ENCODE measurements at regions not wholly inside any gene's neighbourhood (a gene's known extent, or its start where the extent isn't known, plus 50 kb on each side); places are given as distances from the start of the nearest gene placed in this dataset.
A peak's percentile ranks its signal among the peaks of the same experiment; 100 is the strongest.
"Not testable (repeated sequence)": the region's sequence is repeated elsewhere in the genome, so short reads cannot be mapped to it uniquely, and the experiment has no call there.

DNA sequence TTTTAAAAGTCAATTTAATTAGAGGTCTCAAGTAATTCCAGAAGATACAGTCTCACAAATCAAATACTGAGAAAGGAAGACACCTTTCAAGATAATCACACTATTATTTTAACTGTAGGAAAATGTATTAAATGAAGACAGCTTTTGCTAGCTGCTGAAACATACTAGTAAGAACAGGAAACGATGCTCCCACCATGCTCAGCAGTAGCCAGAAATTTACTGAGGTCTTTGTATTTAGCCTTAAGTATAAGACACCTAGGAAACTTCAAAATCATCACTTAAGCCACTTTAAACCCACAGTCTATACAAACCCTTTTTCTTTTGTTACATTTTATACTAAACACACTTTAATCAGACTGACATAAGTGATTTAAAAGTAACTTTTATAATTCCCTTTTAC lies 72.7 kb upstream of the NPIPB12 start:
- not testable (repeated sequence) for H3K27ac ChIP-seq

DNA sequence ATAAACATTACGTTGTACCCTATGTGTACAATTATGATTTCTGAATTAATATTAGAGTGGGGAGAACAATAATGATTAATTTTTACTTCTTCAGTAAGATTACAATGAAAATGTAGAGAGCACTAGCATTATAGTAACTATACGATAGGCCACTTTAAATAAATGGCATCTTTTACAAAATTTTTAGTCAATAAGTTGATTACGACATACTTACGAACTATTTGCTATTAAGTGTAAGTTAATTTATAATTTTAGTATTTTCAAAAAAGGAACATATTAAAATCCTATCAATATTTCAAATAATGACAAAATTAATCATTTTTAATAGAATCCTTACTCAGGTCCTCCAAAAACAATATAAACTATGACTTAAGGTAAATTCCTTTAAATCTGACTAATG lies 75.6 kb upstream of the NPIPB12 start:
- H3K27ac ChIP-seq, result not testable (repeated sequence)

DNA sequence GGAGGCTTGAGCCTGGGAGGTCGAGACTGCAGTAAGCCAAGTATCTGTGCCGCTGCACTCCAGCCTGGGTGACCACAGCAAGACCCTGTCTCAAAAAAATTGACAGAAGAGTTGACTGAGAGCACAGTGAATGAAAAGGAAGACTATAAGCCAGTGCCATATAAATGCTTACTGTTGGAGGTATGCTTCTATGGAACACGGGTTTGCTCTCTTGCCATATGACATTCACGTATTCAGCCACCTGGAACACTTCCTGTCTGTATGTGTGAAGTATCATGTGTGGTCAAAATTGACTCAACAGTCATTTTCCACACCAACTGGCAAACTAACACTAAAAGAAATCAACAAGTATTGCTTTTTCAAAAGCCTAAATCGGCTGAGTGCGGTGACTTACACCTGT lies 71.1 kb upstream of the SPN start:
- H3K27ac ChIP-seq, result not testable (repeated sequence)

DNA sequence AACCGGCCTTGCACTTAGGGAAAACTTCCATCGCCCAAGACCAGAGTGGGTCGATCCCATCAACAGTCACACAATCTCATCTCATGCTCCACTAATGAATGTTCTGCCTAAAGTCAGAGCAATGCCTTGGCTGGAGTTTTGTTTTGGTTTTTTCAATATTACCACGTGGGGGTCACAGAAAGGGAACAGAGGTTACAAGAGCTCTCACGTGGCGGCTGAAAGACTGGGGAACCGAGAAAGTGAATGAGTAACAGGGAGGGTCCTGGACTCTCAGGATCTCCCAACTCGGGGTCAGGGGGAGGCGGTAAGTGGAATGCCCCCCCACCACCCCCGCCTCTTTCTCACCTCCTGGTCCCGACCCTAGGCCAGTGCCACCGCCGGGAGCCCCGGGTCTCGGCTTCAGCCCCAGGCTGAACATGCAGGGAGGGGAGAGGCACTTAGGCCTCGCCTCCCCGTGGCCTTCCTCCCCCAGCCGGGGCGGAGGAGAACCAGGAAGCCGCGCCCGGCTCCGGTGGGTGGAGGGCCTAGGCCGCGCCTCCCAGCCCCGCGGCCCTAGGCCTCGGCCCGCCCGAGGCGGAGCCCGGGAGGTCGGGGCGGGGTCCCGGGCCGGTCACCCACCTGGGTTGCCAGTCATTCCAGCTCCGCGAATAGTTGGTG lies 68.7 kb upstream of the SPN start:
- peak overlapping the region; percentile 46; the same call in 1 of the 2 replicates for H3K27ac ChIP-seq

DNA sequence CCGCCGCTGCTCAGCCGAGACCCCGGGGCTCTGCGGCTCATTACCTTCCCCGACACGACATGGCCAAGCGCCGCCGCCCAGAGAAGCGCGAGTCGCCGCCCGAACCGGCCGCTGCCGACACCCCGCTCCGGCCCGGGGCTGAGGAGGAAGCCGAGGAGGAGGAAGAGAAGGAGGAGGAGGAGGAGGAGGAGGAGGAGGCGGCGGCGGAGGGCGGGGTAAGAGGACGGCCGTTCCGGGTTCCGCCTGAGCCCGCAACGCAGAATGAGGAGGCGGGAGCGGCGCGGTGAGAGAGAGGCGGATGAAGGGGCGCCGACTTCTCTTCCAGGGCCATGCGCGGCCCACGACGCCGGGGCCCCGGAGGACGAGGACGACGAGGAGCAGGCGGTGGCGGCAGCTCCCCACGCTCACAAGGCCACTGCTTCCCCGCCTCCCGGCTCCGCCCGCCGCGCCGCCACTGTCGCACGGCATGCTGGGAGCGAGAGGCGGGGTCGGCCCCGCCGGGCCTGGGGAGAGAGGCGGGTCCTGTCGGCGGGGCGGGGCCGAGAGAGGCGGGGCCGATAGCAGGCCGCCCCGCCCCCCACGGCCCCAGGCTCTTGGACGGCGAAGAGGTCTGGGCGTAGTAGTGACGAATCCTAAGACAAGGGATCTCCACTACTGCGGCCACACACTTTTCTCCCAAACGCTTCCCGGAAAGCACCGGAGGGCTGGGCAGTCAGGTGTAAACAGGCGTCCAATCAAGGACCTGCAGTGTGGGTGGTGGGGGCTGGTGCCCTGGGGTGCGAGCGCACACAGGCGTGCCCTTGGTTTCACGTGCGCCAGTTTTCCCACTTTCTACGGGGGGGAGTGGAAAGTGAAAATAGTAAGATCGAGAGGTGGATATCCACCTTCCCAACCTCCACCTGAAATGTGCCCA lies 67.9 kb upstream of the SPN start:
- peak overlapping the region; percentile 53 for H3K27ac ChIP-seq

DNA sequence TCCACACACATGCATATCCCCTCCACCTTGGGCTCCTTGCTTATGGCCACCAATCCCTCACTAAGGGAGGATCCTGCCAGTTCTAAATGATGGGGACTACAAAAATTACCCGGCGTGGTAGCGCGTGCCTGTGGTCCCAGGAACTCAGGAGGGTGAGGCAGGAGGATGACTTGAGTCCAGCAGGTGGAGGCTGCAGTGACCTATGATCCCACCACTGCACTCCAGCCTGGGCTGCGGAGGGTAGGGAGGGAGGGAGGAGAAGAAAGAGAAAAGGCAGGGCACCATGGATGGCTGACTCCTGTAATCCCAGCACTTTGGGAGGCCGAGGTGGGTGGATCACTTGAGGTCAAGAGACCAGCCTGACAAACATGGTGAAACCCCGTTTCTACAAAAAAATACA lies 66.0 kb upstream of the SPN start:
- H3K27ac ChIP-seq, result not testable (repeated sequence)

DNA sequence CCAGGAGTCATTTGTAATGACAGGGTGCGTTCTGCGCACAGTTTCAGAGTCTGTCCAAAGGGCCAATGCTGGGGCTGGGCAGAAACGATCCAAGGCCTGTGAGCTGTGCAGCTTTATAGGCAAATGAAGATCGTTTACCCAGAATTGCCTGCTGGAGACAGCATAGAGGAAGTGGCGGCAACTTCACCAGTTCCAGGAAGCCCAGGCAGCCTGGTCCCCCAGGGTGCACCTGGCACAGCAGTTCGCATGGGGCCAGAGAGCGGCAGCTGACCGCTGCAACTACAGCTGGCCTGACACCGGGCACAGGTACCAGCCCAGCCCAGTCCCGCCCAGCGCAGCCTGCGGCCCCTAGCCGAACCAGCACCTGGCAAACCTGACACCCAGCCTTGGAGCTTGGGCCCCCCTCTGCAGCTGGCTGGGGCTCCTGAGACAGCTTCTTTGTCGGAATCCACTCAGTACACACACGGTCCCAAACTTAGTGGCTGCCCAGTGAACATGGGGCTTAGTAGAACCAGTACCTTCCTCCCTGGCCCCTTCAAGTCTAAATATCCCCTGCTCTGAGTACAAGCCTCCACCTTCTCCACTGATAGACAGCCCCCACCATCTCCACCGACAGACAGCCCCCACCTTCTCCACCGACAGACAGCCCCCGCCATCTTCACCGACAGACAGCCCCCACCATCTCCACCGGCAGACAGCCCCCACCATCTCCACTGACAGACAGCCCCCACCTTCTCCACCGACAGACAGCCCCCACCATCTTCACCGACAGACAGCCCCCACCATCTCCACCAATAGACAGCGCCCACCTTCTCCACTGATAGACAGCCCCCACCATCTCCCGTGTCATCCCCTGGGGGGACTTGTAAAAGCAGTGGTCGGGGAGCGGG lies 62.7 kb upstream of the SPN start:
- H3K27ac ChIP-seq, result not testable (repeated sequence)

DNA sequence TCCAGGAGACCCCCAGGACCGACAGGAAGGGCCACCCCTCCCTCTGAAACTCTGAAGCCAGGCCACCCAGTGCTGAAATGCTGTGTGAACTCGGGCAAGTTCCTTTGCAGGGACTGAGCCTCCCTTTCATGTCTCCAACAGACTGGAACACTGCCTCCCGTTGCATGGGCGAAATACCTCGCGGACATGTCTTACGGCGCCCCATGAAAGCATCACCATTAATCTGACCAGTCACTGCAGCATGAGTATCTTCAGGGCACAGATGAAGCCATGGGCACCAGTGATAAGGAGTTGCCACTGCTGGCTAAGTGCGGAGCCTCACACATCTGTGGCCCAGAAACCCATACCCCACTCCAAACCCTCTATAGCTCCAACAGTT lies 60.8 kb upstream of the SPN start:
- not testable (repeated sequence) for H3K27ac ChIP-seq

DNA sequence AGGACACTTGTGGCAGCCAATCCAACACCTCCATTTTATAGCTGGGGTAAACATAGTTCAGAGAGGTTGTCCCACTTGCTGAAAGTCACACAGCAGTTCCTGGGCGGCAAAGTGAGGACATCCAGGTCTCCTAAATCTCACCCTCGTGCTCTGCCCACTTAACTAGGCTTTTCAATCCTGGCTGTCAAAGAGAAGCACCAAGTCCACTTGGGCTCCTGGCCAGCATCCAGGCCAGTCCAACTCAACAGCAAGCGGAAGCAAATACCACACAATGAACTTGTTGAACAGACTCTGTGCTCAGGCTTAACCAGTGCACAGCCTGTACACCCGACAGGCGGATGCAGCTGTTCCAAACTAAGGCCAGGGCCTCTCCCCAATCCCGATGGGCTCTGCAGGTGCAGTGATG lies 60.4 kb upstream of the SPN start:
- not testable (repeated sequence) for H3K27ac ChIP-seq

DNA sequence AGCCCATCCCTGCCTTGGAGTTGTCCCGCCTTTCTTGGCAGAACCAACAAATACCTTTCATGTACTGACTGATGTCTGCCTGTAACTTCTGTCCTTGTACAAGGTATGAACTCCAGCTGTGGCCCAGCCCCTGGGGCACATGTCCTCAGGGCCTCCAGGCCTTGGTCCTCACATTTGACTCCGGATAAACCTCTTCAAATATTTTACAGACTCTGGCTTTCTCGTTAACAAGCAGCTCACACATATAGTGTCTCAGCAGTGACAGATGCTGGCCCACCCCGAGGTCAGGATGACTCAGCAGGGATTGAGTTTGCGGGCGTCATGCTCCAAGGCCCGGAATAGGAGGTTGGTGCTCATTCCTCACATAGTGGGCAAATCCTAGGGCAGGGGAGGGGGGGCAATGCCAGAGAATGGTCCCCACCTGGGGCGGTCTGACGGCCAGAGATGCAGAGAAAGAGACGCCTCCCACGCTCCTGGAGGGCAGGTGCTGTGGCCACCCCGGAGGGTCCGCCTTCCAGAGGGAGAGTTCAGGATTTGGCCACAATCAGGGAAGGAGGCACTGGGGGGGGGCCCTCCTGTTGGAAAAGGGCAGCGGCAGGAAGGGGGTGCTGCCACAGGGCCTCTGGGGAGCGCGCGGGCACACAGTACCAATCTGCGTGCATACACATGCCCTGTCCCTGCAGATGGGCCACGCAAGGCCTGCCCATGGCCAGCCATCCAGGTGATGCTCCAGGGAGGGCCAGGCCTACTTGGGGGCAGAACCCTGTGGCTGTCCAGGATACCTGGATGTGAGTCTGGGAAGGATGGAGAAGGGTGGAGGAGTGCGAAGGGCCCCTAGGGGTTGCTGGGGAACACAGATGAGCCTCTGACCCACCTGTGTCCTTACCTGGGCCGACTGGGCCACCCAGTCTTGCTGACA lies 58.2 kb upstream of the SPN start:
- H3K27ac ChIP-seq, result not testable (repeated sequence)

DNA sequence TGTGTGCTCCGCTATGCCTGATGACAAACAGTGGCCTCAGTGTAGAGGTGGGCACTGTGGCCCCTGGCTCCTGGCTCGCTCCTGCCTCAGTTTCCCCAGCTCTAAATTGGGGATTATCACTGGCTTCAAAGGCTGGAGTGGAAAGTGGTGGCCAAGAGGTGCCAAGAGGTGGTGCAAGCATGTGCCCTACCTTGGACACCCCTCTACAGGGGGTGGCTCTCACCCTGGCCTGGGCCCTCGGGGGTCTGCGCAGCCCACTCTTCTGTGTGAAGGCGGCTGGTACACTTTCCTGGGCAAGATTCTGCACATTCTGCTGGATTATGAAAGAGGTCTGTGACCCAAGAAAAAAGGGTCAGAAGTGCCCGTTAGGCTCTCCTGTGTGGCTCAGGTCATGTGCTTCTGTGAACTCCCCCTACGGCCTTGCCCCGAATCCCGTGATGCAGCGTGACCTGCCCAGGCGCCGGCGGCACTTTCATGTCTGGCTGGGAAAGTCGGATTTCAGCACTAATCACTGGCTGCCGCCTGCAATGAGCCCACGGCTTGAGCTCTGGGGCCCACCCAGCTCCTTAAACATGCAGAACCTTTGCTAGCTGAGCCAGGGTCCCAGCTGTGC lies 57.3 kb upstream of the SPN start:
- H3K27ac ChIP-seq, result not testable (repeated sequence)

DNA sequence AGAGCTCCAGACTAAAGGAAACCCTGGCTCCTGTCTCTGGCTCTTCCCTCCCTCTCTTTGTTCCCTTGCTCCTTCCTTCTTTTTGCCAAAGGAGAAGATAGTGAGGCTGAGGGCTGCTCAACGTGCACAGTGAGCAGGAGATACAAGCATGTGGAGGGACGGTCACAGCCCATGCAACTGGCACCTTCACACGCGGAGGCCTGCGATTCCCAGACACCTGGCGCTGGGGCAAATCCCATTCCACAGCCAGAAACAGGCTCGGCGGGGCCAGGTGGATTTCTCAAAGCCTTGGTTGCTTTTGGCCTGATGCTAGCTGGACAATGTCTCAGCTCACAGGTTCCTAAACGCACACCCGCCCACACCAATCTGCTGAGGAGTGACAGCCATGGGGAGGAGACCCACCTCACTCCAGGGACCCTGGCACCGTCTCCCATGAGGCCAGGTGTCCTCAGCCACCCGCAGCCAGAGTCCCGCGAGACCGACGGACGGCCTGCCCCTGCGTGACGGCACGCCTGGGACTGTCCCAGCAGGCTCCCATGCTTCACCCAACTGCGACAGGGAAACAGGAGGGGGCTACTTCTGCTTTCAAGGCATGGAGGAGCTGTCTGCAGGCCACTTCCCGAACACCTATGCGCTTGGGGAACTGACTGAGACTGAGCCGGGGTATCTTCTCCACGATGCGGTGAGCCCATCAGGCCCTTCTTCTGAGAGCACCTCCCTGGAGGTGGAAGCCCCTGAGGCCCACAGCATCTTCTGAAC lies 56.2 kb upstream of the SPN start:
- not testable (repeated sequence) for H3K27ac ChIP-seq

DNA sequence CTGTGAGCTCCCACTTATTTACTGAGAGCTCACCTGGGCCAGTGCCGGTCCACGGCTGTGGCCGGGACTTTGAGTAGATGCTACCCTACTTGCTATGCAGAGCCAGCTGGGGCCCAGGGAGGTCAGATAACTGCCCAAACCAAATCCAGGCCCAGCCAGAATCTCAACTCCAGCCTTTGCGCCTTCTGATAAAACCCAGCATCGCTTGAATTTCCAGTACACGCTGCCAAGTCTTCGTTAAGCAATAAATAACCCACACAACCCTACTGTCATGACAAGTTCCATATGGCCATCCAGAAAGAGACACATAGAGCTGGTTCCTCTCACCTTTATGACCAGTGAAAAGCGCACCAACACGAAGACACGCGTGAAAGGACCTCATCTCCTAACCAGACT lies 55.6 kb upstream of the SPN start:
- H3K27ac ChIP-seq, result not testable (repeated sequence)

DNA sequence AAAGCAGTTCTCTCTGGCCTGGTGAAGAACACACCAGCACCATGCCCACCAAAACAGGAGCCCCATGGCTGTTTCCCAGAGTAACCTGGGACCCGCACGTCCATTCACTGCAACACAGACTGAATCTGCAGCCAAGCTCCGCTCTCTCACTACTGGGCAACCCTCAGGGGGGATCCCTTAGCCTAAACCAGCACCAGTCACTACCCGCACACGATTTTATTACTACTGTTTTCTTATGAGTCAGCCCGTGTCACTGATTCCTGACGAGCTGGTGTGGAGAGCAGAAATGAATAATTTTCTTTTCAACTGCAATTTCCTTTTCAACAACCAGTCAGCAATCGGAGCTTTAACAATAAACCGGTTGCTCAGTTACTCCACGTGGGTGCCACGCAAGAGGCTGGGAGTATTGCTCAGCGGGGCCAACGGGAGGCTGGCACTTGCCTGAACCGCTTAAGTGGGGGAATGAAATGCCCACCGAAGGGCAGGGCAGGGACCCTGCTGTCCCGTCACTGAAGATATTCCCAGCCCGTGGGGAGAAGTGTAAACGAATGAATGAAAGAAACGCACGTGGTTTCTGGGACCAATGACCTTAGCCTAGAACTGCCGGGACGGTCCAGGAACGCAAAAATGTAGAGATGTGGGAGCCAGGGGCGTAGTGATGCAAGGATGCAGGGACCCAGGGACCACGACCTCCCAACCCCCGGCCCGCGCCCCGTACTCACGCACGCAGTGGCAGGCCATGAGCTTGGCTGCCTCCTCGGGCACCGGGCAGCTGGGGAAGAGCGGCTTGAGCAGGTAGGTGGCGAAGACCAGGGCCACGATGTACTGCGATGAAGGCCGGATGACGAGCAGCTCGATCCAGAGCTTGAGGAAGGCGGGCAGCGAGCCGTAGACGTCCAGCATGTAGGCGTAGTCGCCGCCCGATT lies 50.4 kb upstream of the SPN start:
- peak overlapping the region; percentile 31 for H3K27ac ChIP-seq

Measured in VCaP (cell line).